Karpas-422 (cell line): ENCODE measurements at regions not wholly inside any gene's neighbourhood (a gene's known extent, or its start where the extent isn't known, plus 50 kb on each side); places are given as distances from the start of the nearest gene placed in this dataset.
A peak's percentile ranks its signal among the peaks of the same experiment; 100 is the strongest.
"Not testable (repeated sequence)": the region's sequence is repeated elsewhere in the genome, so short reads cannot be mapped to it uniquely, and the experiment has no call there.

Experiments used
- DNase-seq: peaks from one replicate; pipeline ENCODE4 v3.0.0-alpha.2; 2015
- H2AFZ ChIP-seq: fragments of 200-600 bp; sonication (generic); 2 replicates; pipeline ENCODE4 v1.6.1; 2014; ENCODE audit warnings: antibody characterized with exemption, low read length, mixed read lengths
- H3K27ac ChIP-seq: fragments of 200-600 bp; sonication (generic); 2 replicates; pipeline ENCODE4 v1.5.1; 2014; ENCODE audit warnings: mild to moderate bottlenecking, low read length, moderate library complexity
- H3K27me3 ChIP-seq: fragments of 200-600 bp; sonication (generic); 2 replicates; pipeline ENCODE4 v1.6.1; 2014; ENCODE audit warnings: low read length, mixed read lengths
- H3K36me3 ChIP-seq: fragments of 200-600 bp; sonication (generic); 2 replicates; pipeline ENCODE4 v1.6.1; 2014; ENCODE audit warnings: low read length, mixed read lengths; ENCODE audit not compliant: insufficient read depth
- H3K4me1 ChIP-seq: fragments of 200-600 bp; sonication (generic); 2 replicates; pipeline ENCODE4 v1.6.1; 2014; ENCODE audit warnings: mild to moderate bottlenecking, low read length, mixed read lengths
- H3K4me2 ChIP-seq: fragments of 200-600 bp; sonication (generic); 2 replicates; pipeline ENCODE4 v1.6.1; 2014; ENCODE audit warnings: low read length, low read depth, mild to moderate bottlenecking; ENCODE audit not compliant: poor library complexity, severe bottlenecking
- H3K4me3 ChIP-seq: fragments of 200-600 bp; sonication (generic); 2 replicates; pipeline ENCODE4 v1.5.1; 2014; ENCODE audit warnings: mild to moderate bottlenecking, antibody characterized with exemption, low read length, mixed read lengths
- H3K79me2 ChIP-seq: fragments of 200-600 bp; sonication (generic); 2 replicates; pipeline ENCODE4 v1.6.1; 2014; ENCODE audit warnings: mild to moderate bottlenecking, low read length, mixed read lengths
- H3K9ac ChIP-seq: fragments of 200-600 bp; sonication (generic); 2 replicates; pipeline ENCODE4 v1.6.0; 2014; ENCODE audit warnings: low read length
- H3K9me2 ChIP-seq: fragments of 200-600 bp; sonication (generic), shearing (Covaris generic); replicated peaks from 2 replicates; pipeline ENCODE4 v1.6.0; 2014; ENCODE audit warnings: mild to moderate bottlenecking, low read length, moderate library complexity; ENCODE audit not compliant: insufficient read depth
- H3K9me3 ChIP-seq: fragments of 300-700, 200-600 bp; sonication (generic); 2 replicates; pipeline ENCODE4 v1.6.1; 2014; ENCODE audit warnings: low read length, mixed read lengths
- H4K20me1 ChIP-seq: fragments of 200-600 bp; sonication (generic); 2 replicates; pipeline ENCODE4 v1.6.1; 2014; ENCODE audit warnings: mild to moderate bottlenecking, antibody characterized with exemption, low read length, low read depth; ENCODE audit not compliant: insufficient read depth

GRCh38 chr7:67301667-67302066 is 305.0 kb downstream of the TYW1 start:
- Histone ChIP-seq H3K4me1 (peaks cover 39% of the 10 kb centered on the region), H3K79me2 (peaks cover 57% of the 10 kb centered on the region), H3K4me3 (peak overlapping the region; percentile 95)

GRCh38 chr7:67302113-67303039 is 305.7 kb downstream of the TYW1 start:
- DNase-seq: peak; percentile 100
- Histone ChIP-seq H3K27ac (peak overlapping the region; percentile 67), H3K4me1 (peaks cover 39% of the 10 kb centered on the region), H3K36me3 (0 out of 2 replicates have a peak, but pooled peaks cover 5% of the 10 kb centered on the region), H3K4me2 (peak overlapping the region; percentile 86), H2AFZ (peak overlapping the region; percentile 88; the same call in 1 of the 2 replicates), H3K9me2 (no peaks in the 10 kb centered on the region), H3K79me2 (peaks cover 63% of the 10 kb centered on the region), H4K20me1 (no peaks in the 10 kb centered on the region), H3K9me3 (no peaks in the 10 kb centered on the region), H3K4me3 (peak overlapping the region; percentile 95), H3K27me3 (no peaks in the 10 kb centered on the region), H3K9ac (peak overlapping the region; percentile 98)

More at GRCh38 chr7:67301667-67302066, 305.0 kb downstream of the TYW1 start:
- H3K36me3 ChIP-seq: 0 out of 2 replicates have a peak, but pooled peaks cover 4% of the 10 kb centered on the region
- H3K9me2 ChIP-seq: no peaks in the 10 kb centered on the region
- no peaks in the 10 kb centered on the region for H4K20me1 ChIP-seq
- H3K4me2 ChIP-seq: peak overlapping the region; percentile 86
- H3K27me3 ChIP-seq: no peaks in the 10 kb centered on the region
- no peaks in the 10 kb centered on the region for H3K9me3 ChIP-seq
- peak; percentile 75 for DNase-seq
- H3K9ac ChIP-seq: peak overlapping the region; percentile 98
- peak overlapping the region; percentile 67 for H3K27ac ChIP-seq
- H2AFZ ChIP-seq: no peak overlapping the region

GRCh38 chr7:67304846-67305245 is 308.2 kb downstream of the TYW1 start:
- H3K4me3 ChIP-seq, H3K27me3 ChIP-seq, H3K9me2 ChIP-seq, H3K9ac ChIP-seq, H3K27ac ChIP-seq, DNase-seq, H2AFZ ChIP-seq, H3K9me3 ChIP-seq, H4K20me1 ChIP-seq: not testable (repeated sequence)
- H3K36me3 ChIP-seq: peaks cover 20% of the 10 kb centered on the region
- H3K4me2 ChIP-seq: peak overlapping the region; percentile 55
- peaks cover 34% of the 10 kb centered on the region for H3K4me1 ChIP-seq
- peaks cover 62% of the 10 kb centered on the region for H3K79me2 ChIP-seq

GRCh38 chr7:67306331-67306730 is 309.7 kb downstream of the TYW1 start:
- H3K4me1 ChIP-seq: peaks cover 27% of the 10 kb centered on the region
- no peak overlapping the region for H3K9ac ChIP-seq

GRCh38 chr7:67309764-67310549 is 313.3 kb downstream of the TYW1 start:
- DNase-seq: no peak
- Histone ChIP-seq H3K9ac (no peak overlapping the region), H3K4me3 (no peak overlapping the region), H3K27me3 (no peaks in the 10 kb centered on the region), H3K9me3 (no peaks in the 10 kb centered on the region), H3K79me2 (peaks cover 38% of the 10 kb centered on the region), H2AFZ (no peak overlapping the region), H4K20me1 (no peaks in the 10 kb centered on the region), H3K27ac (no peak overlapping the region), H3K9me2 (no peaks in the 10 kb centered on the region), H3K36me3 (peaks cover 47% of the 10 kb centered on the region), H3K4me1 (peaks cover 10% of the 10 kb centered on the region), H3K4me2 (no peak overlapping the region)

More at GRCh38 chr7:67306331-67306730, 309.7 kb downstream of the TYW1 start:
- peaks cover 33% of the 10 kb centered on the region for H3K36me3 ChIP-seq
- no peaks in the 10 kb centered on the region for H3K9me2 ChIP-seq
- no peaks in the 10 kb centered on the region for H3K27me3 ChIP-seq
- no peaks in the 10 kb centered on the region for H4K20me1 ChIP-seq
- H2AFZ ChIP-seq: no peak overlapping the region
- no peak overlapping the region for H3K4me2 ChIP-seq
- no peak for DNase-seq
- no peak overlapping the region for H3K27ac ChIP-seq
- H3K79me2 ChIP-seq: peaks cover 61% of the 10 kb centered on the region
- H3K9me3 ChIP-seq: no peaks in the 10 kb centered on the region
- H3K4me3 ChIP-seq: no peak overlapping the region

GRCh38 chr7:67311901-67312300 is 315.3 kb downstream of the TYW1 start:
- no peak for DNase-seq
- Histone ChIP-seq H3K4me2 (no peak overlapping the region), H3K36me3 (peaks cover 42% of the 10 kb centered on the region), H3K4me3 (no peak overlapping the region), H4K20me1 (no peaks in the 10 kb centered on the region), H2AFZ (no peak overlapping the region), H3K9ac (no peak overlapping the region), H3K9me2 (no peaks in the 10 kb centered on the region), H3K4me1 (no peaks in the 10 kb centered on the region), H3K27me3 (no peaks in the 10 kb centered on the region), H3K27ac (no peak overlapping the region), H3K9me3 (no peaks in the 10 kb centered on the region), H3K79me2 (peaks cover 18% of the 10 kb centered on the region)

- Histone ChIP-seq H3K9ac (no peak overlapping the region), H3K27ac (no peak overlapping the region), H3K4me3 (no peak overlapping the region), H3K79me2 (peaks cover 11% of the 10 kb centered on the region), H3K9me2 (no peaks in the 10 kb centered on the region), H3K4me1 (no peaks in the 10 kb centered on the region), H4K20me1 (no peaks in the 10 kb centered on the region), H3K4me2 (no peak overlapping the region), H2AFZ (no peak overlapping the region), H3K36me3 (peaks cover 39% of the 10 kb centered on the region; the same call in 1 of the 2 replicates), H3K9me3 (no peaks in the 10 kb centered on the region), H3K27me3 (no peaks in the 10 kb centered on the region)
- DNase-seq: no peak
Observed at GRCh38 chr7:67313213-67313612, 316.6 kb downstream of the TYW1 start.

GRCh38 chr7:67316902-67317301 is 320.3 kb downstream of the TYW1 start:
- H3K27ac ChIP-seq, H4K20me1 ChIP-seq, H3K9ac ChIP-seq, H3K9me2 ChIP-seq, H2AFZ ChIP-seq, H3K4me3 ChIP-seq, H3K4me2 ChIP-seq, H3K4me1 ChIP-seq, DNase-seq, H3K79me2 ChIP-seq, H3K9me3 ChIP-seq, H3K36me3 ChIP-seq, H3K27me3 ChIP-seq: not testable (repeated sequence)
